GM19463 (cell line): ENCODE measurements at regions not wholly inside any gene's neighbourhood (a gene's known extent, or its start where the extent isn't known, plus 50 kb on each side); places are given as distances from the start of the nearest gene placed in this dataset.
A peak's percentile ranks its signal among the peaks of the same experiment; 100 is the strongest.

ENCODE experiments used
- ATAC-seq: cut with Tn5 transposase; IDR thresholded peaks from one replicate; pipeline ENCODE4 v1.9.1; 2021; ENCODE audit warnings: mild to moderate bottlenecking, moderate library complexity; ENCODE audit not compliant: unreplicated experiment

DNA sequence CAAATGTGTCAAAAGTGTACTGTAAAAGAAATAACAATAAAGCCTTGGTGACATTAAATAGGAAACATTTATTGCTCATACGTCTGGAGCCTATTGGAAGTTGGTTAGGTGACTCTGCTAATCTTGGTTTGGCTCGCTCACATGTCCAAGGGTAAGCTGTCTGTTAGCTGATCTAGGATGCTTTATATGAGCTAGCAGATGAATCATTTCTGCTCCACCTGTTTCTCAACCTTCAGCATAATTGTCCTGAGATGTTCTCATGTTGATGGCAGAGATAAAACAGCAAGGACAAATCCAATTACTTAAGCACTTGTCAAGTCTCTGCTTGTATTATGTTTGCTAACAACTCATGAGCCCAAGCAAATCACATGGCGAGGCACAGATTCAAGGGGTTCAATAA, 56.0 kb upstream of the CD53 start:
- no peak for ATAC-seq

DNA sequence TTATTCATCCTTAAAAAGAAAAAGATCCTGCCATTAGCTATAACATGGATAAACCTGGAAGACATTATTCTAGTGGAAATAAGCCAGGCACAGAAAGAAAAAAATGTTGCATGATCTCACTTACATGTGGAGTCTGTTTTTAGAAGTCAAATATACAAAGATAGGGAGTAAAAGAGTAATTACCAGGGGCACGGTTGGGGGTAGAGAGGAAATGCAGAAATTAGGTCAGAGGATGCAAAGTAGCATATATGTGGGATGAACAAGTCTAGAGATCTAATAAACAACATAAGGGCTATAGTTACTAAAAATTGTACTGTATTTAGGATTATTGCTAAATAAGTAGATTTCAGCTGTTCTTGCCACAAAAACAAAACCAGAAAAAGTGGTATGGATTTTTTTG, 61.4 kb upstream of the CD53 start:
- ATAC-seq, result no peak

DNA sequence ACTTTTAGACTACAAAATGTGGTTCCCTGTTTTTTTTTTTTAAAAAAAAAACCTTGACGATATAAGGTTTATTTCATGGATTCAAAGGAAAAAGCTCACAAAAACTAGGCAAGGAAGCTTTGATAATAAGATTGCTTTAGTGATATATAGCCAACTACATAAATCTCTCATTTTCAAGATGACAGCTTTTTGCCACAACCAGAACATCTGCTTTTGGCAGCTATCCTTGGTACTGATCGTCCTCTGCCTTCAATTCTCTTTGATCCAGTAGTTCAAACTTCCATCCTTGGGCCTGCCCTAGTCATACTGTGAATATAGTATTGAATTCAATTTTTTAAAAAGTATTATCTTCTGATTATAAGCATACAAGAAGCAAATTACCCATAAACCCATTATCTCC, 72.9 kb upstream of the CD53 start:
- ATAC-seq, result no peak

DNA sequence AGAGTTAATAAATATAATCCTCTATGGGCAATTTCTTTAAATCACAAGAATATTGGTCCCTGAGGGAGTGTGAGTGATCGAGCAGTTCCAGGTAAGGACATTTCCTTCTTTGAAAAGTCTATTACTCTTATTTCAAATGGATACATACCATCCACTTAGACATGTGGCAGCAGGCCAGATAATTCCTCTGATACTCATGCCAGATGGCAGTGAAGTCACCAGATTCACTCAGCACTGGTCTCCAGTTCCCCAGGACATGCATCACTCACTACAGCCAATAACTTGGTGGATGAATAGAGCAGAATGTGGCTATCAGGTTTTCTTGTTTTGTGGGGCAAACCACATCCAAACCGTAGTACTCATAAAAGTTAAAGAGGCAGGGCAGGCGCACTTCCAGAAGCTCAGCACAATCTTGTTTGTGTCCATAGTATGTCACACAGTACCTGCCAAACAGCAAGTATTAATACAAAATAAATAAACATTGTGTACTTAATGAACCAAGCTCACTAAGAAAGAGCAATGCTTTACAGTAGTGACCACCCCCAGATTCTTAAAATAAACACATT, 74.2 kb upstream of the CD53 start:
- no peak for ATAC-seq

DNA sequence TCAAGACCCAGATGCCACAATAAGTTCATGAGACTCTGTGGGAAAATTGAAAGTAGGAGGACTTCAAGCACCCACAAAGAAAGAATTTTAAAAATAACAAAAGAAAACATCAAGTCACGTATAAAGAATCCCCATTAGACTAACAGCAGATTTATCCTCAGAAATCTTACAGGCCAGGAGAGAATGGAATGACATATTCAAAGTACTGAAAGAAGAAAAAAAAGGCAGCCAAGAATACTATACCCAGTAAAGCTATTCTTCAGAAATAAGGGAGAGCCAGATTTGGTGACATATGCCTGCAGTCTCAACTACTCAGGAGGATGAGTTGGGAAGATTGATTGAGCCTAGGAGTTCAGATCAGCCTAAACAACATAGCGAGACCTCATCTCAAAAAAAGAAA, 84.3 kb upstream of the CD53 start:
- no peak for ATAC-seq

DNA sequence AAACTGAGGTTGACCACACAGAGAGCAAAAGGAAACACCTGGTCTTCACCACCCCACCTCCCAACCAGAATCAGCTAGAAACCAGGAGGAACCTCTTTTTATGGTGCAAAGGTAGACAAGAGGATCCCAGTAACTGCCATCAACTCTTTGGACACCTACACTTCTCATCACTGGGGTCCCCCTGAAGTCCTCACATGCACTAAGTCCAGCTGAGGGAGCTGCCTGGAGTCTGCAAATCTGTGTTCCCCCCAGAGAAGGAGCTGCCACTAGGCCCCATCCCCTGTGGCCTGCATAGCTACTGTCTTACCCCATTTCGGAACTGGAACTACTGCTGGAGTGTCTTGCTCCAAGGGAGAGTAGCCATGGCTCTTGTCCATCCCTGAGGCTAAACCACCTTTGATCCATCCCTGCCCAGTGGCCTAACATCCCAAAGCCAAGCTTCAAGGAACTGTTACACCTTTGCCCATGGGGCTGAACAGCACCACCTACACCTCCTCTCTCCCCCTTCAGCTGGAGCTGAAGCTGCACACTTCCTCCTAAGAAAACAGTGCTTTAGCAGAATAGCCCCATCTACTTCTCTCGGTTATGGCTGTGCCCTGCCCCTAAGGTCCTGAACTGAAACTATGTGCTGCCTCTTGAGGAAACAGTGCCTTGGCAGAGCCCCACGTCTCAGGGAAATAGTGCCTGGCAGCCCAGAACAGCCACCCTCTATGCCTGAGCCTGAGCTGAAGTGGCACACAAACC, 85.4 kb upstream of the CD53 start:
- peak; percentile 64 for ATAC-seq

DNA sequence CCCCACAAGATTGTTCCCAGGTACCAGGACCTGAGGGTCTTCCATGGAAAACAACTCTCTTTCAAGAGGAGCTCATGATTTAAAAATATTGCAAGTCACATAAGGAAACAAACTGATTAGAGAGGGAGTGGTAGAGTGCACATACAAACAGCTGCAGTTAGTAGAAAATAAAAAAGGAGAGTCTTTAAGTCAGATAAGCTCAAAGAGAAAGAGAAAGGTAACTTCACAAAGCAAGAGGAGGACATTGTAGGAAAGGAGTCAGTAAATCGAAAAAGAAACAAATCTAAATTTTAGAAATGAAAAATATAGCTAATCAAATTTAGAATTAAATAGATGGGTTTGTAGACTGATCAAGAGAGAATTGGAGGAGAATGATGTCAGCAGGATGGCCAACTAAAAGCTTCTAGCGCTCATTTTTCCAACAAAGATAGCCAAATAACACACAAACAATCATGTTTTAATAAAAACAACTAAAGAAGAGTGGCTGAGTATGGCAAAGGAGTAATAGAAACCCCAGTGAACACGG, 86.1 kb upstream of the CD53 start:
- no peak for ATAC-seq

DNA sequence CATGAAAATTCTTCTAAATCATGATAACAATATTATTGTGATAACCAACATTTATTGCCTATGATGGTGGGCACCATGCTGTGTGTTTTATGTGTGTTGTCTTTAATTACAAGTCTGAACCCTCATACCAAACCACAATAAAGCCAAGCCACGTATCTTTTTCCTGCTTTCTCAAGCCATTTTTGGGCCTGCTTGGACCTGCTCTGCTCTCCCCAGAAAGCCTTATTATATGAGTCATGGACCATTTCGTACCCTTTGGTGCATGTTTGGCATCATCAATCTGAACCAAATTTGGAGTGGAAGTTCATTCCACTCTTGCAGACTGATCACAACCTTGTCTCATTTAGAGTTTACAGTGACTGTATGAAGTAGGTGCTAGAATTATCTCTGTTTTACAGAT, 87.3 kb upstream of the CD53 start:
- no peak for ATAC-seq

DNA sequence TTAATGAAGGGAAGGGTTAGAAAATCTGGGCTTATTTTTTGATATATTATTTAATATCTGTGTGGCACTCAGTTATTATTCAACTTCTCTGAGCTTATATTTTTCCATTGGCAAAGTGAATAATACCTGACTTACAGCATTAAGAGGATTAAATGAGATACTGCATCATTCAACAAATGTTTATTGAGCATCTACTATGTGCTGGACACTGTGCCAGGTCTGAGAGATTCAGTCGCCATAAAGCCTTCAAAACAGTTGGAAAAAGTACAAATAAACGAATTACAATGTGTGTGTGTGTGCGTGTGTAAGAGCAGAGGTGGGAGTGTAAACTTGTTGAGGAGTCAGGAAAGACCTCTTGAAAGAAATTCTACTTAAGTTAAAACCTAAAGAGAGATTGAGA, 87.9 kb upstream of the CD53 start:
- no peak for ATAC-seq

DNA sequence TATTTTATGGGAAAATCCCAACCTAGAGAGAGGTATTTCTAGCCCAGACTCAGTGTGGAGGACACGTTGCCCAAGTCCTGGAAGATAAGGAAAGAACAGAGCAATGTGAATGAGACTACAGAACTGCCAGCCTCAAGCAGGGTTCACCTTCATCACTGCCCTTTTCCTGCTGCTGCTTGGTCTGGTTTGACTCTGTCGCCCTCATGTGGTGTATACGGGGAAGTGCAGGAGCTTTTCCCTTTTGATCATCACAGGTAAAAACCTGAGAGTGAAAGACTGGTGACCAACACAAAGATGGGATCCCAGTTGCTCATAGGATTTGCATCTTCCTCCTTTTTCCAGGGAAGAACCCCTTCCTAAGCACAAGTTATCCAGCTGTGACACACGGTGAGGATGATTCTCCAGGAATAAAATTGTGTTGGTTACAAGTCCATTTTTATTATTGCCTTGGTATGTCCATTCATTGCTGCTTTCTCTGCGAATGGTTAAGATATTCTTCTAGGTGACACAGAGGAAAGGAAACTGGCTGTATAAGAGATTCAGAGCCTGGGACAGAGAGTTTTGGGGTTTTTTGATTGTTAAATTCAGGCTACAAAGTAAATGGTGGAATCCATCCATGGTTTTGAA, 89.5 kb upstream of the CD53 start:
- no peak for ATAC-seq

DNA sequence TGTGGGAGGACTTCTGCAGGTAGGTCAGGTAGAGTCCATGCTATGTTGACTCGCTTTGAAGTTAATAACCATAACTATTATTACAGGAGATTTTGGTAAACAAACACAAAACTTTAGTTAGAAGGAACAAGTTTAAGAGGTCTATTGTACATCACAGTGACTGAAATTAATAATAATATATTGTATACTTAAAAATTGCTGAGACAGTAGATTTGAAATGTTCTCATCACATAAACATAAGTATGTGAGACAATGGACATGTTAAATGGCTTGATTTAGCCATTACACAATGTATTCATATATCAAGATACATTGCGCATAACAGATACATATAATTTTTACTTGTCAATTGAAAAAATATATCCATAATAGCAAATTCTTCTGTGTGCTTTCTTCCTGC, 91.4 kb upstream of the CD53 start:
- ATAC-seq, result no peak

DNA sequence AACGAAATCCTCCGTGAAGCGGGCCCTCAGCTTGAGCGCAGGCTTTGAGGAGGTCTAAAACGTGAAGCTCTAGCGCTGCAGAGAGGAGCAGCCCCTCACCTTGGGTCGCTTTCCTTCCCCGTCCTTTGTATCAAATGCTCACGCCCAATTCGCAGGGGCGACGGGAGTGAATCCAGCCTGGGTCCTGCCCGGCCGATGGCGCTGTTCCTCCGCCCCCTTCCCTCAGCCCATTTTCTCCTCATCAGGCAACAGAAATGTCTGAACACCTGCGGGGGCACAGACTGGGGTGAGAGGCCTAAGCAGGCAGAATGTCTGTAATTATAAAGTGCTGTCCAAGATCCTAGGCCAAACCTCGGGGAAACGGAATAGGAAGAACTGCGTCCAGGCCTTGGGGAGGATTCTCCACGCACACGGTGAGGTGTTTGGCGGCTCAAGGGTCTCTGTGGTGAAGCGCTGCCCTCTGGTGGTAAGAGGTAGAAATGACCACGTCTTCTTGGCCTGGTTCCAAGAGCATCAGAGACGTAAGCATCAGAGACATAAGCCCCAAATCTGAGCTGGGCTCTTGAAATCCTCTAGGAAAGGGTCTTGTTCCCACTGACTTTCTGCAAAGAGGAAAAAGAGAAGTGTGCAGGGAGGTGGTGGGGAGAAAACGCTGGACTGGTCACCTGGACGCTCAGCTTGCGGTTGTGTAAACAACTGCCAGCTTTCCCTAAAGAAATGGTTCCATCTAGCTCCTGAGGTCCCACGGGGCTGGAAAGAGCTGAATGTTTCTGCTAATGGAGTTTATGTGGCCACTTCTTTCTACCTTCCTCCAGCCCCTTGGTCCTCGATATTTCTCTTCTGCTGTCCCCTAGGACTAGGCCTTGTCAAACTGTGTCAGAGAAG, 92.1 kb upstream of the CD53 start:
- no peak for ATAC-seq

DNA sequence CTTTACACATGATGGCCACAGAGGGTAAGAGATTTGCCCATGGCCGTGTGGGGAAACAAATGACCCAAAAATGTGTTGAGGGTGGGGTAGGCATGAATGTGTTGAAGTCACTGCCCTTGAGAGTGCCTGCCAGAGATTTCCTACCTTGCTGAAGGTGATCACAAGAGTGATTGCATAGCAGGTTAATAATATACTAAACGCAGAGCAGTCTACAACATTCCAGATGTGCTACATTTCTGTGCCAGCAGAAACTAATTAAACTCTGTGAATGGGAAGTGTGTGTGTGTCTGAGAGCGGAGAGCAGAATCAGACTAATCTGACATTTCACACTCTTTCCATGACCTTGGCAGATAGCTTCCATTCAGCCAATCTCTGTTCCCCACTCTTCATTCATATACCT, 93.3 kb upstream of the CD53 start:
- ATAC-seq, result no peak

DNA sequence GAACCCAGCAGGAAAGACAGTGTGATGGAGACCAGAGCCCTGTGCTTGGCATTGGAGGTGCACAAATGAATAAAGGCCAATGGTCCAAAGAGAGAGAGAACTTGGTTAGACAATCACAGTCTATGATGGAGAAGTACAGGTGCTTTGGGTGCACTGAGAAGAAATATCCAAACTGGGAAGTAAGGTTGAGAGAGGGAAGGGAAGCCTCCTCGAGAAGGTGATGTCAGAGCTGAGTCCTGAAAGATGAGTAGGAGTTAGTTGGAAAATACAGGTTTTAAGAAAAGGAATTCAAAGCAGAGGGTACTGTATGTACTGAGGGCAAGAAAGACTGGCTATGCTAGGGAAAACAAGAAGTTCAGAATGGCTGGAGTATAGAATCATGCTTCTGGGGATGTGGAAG, 94.1 kb upstream of the CD53 start:
- no peak for ATAC-seq

DNA sequence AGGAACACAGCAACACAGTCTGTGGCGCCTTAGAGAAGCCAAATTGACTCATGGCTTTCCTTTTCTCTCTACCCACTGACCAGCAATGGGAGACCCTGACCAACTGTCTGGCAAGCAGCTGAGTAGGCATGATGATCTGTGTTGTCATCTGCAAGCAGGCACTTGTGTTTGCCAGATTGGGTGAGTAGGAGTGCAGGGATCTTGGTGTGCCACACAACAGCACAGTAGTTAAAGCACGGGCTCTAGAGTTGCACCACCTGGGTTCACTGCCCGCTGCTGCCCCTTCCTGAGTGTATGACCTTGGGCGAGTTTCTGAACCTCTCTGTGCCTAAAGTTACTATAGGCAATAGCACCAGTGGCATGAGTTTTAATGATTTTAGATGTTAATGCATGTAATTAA, 95.7 kb upstream of the CD53 start:
- no peak for ATAC-seq

DNA sequence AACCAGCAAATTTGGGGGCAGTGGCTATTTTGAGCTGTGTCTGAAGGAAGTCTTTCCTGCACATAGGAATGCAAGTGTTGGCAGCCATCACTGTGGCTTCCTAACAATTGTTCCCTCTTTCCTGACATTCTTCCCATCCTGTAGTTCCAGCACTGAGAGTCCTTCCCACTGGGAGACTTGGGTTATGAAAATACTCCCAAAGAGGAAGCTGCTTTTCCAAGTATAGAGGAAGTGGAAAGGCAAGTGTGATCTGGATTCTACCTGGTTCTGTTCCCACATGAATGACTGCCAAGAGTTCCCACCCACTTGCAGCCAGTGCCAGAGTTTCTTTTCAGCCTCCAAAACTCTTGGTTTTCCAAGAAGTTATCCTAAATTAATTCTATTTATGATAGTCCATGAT, 98.5 kb upstream of the CD53 start:
- ATAC-seq, result no peak

DNA sequence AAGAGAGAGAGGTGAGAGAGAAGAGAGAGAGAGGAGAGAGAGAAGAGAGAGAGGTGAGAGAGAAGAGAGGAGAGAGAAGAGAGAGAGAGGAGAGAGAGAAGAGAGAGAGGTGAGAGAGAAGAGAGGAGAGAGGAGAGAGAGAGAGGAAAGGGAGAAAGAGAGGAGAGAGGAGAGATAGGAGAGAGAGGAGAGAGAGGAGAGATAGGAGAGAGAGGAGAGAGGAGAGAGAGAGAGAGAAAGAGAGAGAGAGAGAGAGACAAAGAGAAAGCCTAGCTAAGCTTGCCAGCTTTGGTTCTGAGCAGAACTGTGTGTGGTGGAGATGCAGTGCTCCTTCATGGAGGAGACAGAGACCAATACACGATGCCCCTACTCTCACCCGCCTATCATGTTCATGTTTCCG, 99.1 kb upstream of the KCNA3 start:
- ATAC-seq, result no peak

DNA sequence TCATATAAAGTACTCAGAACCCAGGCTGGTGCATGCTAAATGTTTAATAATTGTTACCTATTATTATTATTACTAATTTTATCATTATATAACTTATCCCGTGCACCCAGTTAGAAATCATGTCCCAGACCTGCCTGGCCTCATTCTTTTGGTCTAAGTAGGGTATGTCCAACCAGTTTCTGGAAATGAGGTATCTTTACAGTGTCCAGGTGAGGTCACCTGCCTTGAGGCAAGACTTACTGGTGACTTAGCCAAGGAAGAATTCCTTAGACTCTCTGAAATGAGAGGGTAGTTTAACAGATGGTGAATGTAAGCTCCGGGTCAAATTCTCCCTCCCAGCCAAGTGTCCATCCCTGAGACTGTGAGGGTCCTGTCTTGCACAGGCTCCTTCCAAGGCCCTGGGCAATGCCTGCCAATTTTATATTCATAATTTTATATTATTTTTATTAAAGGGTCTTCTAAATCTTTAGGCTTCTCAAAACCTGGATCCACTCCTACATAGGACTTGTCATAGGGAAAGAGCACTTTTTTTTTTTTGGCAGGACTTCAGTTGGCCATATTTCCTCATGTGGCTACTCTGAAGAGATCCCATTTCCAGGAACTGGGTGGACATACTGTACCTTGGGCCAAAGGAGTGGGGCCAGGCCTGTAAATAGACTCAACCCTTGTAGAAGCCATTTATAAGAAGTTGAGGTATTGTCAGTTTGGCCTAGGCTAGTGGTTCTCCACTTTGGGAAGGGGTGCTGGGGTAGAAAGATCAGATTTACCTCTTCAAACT, 96.7 kb upstream of the KCNA3 start:
- ATAC-seq, result no peak

DNA sequence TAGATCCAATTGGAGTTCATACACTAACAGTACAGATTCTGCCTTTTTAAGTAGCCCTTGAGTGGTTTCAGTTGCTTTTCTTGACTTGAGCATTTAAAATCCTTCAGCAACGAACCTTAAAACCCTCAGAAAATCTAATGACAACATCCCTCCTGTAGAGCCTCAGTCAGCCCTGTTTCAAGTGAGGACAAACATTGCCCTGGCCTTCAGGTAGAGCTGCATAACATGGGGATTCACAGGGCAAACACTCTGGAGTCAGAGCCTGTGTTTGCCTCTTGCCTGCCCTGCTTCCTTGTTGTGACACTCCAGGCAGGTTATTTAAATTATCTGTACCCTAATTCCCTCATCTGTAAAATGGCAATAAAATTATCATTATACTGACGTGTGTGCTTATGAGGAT, 96.1 kb upstream of the KCNA3 start:
- no peak for ATAC-seq

DNA sequence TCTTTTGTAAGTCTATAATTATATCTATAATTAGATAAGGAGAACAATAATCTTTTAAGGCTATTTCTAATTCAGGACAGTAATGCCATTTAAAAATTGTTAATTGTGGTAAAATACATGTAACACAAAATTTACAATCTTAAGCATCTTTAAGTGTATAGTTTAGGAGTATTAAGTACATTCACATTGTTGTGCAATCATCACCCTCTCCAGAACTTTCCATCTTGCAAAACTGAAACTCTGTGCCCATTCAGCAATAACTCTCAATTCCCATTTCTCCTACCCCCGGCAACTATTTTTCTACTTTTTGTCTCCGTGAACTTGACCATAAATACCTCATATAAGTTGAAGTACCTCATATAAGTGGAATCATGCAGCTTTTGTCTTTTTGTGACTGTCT, 93.9 kb upstream of the KCNA3 start:
- ATAC-seq, result no peak

DNA sequence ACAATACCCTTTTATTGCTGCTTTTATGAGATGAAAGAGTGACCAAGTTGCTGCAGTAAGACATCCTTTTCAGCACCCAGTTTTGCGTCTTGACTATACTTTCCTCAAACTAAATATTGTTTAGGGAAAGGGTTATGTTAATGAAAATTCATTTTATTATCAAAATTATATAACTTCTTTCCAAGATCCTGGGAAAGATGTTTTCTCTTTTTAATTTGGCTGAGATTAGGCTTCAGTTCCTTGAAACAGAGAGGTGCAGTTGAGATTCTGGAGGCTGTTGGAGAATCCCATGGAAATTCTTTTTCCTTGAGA, 91.6 kb upstream of the KCNA3 start:
- no peak for ATAC-seq
